GM21390 (cell line): ENCODE measurements at regions not wholly inside any gene's neighbourhood (a gene's known extent, or its start where the extent isn't known, plus 50 kb on each side); places are given as distances from the start of the nearest gene placed in this dataset.

Experiments used
- ATAC-seq: cut with Tn5 transposase; IDR thresholded peaks from one replicate; pipeline ENCODE4 v1.9.1; 2021; ENCODE audit not compliant: unreplicated experiment

- no peak for ATAC-seq
Observed at GRCh38 chr2:4673025-4673489, 969.7 kb downstream of the DCDC2C start.

- ATAC-seq, result no peak
Observed at GRCh38 chr2:4674007-4674406, 970.6 kb downstream of the DCDC2C start.

GRCh38 chr2:4675295-4675694, 971.9 kb downstream of the DCDC2C start:
- no peak for ATAC-seq

- ATAC-seq, result no peak
Observed at GRCh38 chr2:4678927-4679326, 975.6 kb downstream of the DCDC2C start.

GRCh38 chr2:4679391-4679790, 976.0 kb downstream of the DCDC2C start:
- no peak for ATAC-seq

GRCh38 chr2:4684921-4685320, 981.5 kb downstream of the DCDC2C start:
- ATAC-seq, result no peak

- no peak for ATAC-seq
Observed at GRCh38 chr2:4690913-4691312, 987.5 kb downstream of the DCDC2C start.

GRCh38 chr2:4693266-4693665, 989.9 kb downstream of the DCDC2C start:
- no peak for ATAC-seq

- ATAC-seq, result no peak
Observed at GRCh38 chr2:4695281-4695861, 992.0 kb downstream of the DCDC2C start.

- ATAC-seq, result no peak
Observed at GRCh38 chr2:4715065-4715464, 977.1 kb upstream of the SOX11 start.

- ATAC-seq, result no peak
Observed at GRCh38 chr2:4718777-4719176, 973.4 kb upstream of the SOX11 start.

- no peak for ATAC-seq
Observed at GRCh38 chr2:4725618-4726017, 966.6 kb upstream of the SOX11 start.

- ATAC-seq, result no peak
Observed at GRCh38 chr2:4732560-4732959, 959.6 kb upstream of the SOX11 start.

GRCh38 chr2:4745056-4745991, 946.9 kb upstream of the SOX11 start:
- no peak for ATAC-seq

- no peak for ATAC-seq
Observed at GRCh38 chr2:4753721-4754120, 938.5 kb upstream of the SOX11 start.

GRCh38 chr2:4762951-4763376, 929.2 kb upstream of the SOX11 start:
- no peak for ATAC-seq

GRCh38 chr2:4765787-4766530, 926.2 kb upstream of the SOX11 start:
- ATAC-seq, result no peak

GRCh38 chr2:4775668-4776067, 916.5 kb upstream of the SOX11 start:
- no peak for ATAC-seq

- no peak for ATAC-seq
Observed at GRCh38 chr2:4780679-4781078, 911.5 kb upstream of the SOX11 start.

- ATAC-seq, result no peak
Observed at GRCh38 chr2:4782647-4783046, 909.5 kb upstream of the SOX11 start.

GRCh38 chr2:4791488-4791887, 900.7 kb upstream of the SOX11 start:
- ATAC-seq, result no peak

GRCh38 chr2:4792126-4792525, 900.1 kb upstream of the SOX11 start:
- no peak for ATAC-seq
